GM21526 (cell line): ENCODE measurements at regions not wholly inside any gene's neighbourhood (a gene's known extent, or its start where the extent isn't known, plus 50 kb on each side); places are given as distances from the start of the nearest gene placed in this dataset.
"Not testable (repeated sequence)": the region's sequence is repeated elsewhere in the genome, so short reads cannot be mapped to it uniquely, and the experiment has no call there.

ENCODE experiments used
- ATAC-seq: cut with Tn5 transposase; IDR thresholded peaks from one replicate; pipeline ENCODE4 v1.9.1; 2021; ENCODE audit warnings: moderate library complexity; ENCODE audit not compliant: unreplicated experiment, low FRiP score

- no peak for ATAC-seq
These were observed 153.7 kb upstream of the SLC38A2 start for GRCh38 chr12:46526233-46526632.

DNA sequence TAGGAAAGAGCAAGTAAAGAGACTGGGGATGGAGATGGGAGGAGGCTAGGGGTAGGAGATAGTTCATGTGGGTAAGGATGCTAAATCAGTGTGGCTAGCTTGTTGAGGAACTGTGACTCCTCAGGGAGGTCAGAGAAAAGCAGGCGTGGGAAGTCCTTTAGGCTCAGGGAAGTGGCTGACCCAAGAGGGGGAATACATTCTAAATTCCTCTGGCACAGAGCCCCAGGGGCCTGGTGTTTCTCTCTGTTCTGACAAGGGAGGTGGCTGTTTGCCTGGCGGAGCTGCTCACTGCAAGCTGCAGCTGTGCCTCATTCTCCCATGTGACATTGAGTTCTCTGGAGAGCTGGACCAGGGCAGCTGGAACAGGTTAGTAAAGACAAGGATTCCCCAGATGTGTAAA is 152.2 kb upstream of the SLC38A2 start:
- ATAC-seq = no peak

DNA sequence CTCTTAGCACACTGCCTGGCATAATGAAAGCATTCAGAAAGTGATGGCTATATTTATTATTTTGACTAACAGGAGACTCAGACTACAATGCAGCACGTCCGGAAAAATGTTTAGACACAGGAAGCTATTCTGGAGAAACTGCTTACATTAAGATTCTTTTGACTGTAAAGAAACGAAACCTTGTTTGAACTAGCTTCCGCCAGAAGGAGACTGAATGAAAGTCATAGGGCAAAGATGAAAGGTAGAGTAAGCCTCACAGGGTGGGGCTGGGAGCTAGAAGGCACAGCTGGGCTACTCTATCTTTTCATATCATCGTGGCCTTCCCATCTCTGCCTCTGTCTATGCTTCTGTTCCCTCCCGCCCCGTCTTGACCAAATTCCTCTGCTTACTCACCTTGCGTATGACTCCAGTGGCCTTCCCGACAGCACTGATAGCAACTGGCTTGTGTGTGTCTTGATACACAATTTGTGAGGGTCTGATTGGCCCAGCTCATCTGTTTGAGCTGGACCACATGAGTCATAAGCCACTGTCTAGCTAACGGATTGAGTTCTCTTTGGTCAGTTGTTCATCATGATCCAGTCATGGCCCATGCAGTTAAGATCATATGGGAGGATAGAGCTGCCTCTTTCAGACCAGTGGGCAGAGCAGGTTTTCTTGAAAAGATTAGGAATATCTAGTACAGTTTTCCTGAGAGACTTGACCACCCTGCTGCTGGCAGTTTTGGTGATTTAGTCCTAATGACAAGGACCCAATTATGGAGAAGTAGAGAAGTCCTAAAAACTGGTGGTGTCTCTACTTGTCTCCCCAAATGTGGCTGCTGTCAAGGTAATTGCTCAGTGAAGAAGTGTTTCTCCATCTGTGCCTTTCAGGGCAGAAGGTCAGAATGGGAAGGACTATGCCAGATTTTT is 151.5 kb upstream of the SLC38A2 start:
- no peak for ATAC-seq

DNA sequence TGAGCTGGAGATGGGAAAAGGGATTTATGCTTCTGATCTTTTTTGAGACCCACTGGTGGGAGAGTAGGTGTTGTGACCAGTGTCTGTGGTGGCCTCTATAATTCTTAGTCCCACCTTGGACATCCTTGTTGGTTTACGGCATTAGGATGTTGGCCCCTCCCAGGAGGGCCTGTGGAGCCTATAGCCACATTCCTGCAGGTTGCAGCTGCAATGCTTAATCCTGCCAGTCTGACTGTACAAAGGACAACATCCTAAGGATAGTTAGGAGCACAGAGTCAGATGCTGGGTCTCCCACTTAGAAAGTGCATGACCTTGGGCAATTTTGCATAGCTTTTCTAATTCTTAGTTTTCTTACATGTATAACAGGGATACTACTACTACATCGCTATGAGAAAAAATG is 150.9 kb upstream of the SLC38A2 start:
- no peak for ATAC-seq

DNA sequence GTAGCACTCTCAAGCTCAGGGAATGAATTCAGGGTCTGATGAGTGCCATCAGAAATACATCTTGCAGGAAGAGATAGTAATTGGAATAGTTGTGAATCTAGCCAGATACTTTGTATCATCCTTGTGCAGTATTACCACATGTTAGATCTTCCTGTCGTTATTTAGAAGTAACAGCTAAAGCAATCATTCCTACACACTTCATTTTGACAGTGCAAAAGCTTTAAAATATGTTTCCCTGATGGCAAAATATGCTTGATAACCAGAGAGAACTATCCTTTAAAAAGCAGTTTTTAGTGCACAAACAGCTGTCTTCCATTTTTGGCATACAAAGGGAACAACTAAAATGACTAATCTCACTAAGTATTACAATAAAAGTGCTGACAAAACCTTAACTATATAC is 149.5 kb upstream of the SLC38A2 start:
- no peak for ATAC-seq

- ATAC-seq = no peak
These were observed 148.6 kb upstream of the SLC38A2 start for GRCh38 chr12:46521145-46521544.

DNA sequence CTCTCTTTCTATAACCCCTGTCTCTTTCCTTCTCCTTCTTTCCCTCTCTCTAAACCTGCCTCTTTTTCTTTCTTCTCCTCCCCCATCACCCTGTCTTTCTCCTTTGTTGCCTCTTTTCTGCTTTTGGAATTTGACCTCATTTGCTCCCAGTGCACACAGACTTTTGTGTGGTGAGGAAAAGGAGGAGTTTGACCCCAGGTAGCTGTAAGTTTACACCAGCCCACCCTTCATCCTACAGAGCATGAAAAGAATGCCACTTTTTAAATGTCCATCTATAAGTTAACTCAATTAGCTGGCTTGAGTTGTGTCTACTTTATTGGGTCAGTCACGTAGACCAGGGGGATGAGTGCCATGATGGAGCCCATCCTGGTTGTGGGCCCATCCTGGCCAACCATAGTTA is 146.8 kb upstream of the SLC38A2 start:
- no peak for ATAC-seq

- no peak for ATAC-seq
These were observed 146.2 kb upstream of the SLC38A2 start for GRCh38 chr12:46518729-46519128.

- ATAC-seq = no peak
These were observed 145.6 kb upstream of the SLC38A2 start for GRCh38 chr12:46518169-46518568.

GRCh38 chr12:46517579-46517962 is 145.0 kb upstream of the SLC38A2 start:
- ATAC-seq = peak; percentile 33

- ATAC-seq = peak; percentile 96
These were observed 144.5 kb upstream of the SLC38A2 start for GRCh38 chr12:46516933-46517578.

GRCh38 chr12:46516238-46516932 is 143.8 kb upstream of the SLC38A2 start:
- ATAC-seq = no peak

- no peak for ATAC-seq
These were observed 143.3 kb upstream of the SLC38A2 start for GRCh38 chr12:46515829-46516228.

DNA sequence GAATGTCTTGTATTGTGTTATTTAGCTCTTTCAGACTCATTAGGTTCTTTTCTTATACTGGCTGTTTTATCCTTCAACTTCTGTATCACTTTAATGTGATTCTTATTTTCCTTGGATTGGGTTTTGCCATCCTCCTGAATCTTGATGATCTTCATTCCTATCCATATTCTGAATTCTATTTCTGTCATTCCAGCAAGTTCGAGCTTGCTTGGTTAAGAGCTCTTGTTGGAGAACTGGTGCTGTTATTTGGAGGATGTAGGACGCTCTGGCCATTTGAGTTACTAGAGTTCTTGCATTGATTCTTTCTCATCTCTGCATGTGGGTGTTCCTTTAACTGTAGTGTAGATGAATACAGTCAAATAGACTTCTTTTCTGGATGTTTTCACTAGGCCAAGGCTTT is 142.3 kb upstream of the SLC38A2 start:
- no peak for ATAC-seq

DNA sequence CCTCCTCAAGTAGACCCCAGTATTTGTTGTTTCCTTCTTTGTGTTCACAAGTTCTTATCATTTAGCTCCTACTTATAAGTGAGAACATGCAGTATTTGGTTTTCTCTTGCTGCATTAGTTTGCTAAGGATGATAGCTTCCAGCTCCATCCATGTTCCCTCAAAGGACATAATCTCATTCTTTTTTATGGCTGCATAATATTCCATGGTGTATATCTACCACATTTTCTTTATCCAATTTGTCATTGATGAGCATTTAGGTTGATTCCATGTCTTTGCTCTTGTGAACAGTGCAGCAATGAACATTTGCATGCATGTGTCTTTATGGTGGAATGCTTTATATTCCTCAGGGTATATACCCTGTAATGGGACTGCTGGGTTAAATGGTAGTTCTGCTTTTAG is 137.7 kb upstream of the SLC38A2 start:
- ATAC-seq = not testable (repeated sequence)

- no peak for ATAC-seq
These were observed 136.6 kb upstream of the SLC38A2 start for GRCh38 chr12:46509135-46509534.

DNA sequence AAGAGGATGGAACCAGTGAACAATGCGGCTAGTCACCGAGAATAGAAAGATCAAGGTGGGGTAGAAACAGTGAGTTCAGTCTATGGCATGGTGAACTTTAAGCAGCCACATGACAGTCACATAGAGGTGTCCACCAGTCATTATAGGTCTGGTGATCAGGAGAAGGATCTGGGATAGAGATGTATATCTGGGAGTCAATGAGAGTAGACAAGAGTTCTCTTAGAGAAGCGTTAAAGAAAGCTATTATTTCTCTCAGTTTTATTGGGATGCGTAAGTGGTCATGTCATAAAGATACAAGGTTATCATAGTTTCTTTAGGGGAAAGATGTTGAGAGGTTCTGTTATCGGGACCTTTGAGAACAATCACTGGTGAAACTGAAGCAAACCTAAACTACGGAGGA is 136.1 kb upstream of the SLC38A2 start:
- no peak for ATAC-seq

- no peak for ATAC-seq
These were observed 135.2 kb upstream of the SLC38A2 start for GRCh38 chr12:46507766-46508165.

- ATAC-seq = no peak
These were observed 134.4 kb upstream of the SLC38A2 start for GRCh38 chr12:46506961-46507360.

GRCh38 chr12:46506198-46506597 is 133.6 kb upstream of the SLC38A2 start:
- no peak for ATAC-seq

DNA sequence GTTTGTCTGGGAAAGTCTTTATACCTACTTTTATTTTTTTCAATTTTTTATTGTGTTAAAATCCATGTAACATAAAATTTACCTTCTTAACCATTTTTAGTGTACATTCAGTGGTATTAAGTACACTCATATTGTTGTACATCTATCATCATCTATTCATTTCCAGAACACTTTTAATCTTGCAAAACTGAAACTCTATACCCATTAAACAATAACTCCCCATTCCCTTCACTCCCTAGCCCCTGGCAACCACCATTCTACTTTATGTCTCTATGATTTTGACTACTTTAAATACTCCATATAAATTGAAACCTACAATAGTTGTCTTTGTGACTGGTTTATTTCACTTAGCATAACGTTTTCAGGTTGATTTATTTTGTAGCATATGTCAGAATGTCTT is 131.9 kb upstream of the SLC38A2 start:
- no peak for ATAC-seq
